ENCODE measurements at regions not wholly inside any gene's neighbourhood (a gene's known extent, or its start where the extent isn't known, plus 50 kb on each side); places are given as distances from the start of the nearest gene placed in this dataset.

- no peak for TF ChIP-seq CTCF (IDR thresholded peaks at IDR 0.05)
- no peak overlapping the region for H3K4me3 ChIP-seq
- no peak for DNase-seq (ENCODE audit: low spot score)
- no peak overlapping the region for H3K27ac ChIP-seq
Observed at GRCh38 chr2:238587776-238588660, 161.3 kb downstream of the ASB1 start.

GRCh38 chr2:238589591-238590460 is 163.1 kb downstream of the ASB1 start:
- H3K4me3 ChIP-seq: no peak overlapping the region
- H3K27ac ChIP-seq: no peak overlapping the region
- DNase-seq (ENCODE audit: low spot score): no peak
- TF ChIP-seq CTCF (IDR thresholded peaks at IDR 0.05): no peak

- Histone ChIP-seq H3K27ac (no peak overlapping the region), H3K4me3 (no peak overlapping the region)
- no peak for TF ChIP-seq CTCF (IDR thresholded peaks at IDR 0.05)
- no peak for DNase-seq (ENCODE audit: low spot score)
Observed at GRCh38 chr2:238591732-238592131, 165.0 kb downstream of the ASB1 start.

GRCh38 chr2:238593236-238593635 is 166.5 kb downstream of the ASB1 start:
- DNase-seq (ENCODE audit: low spot score): no peak
- H3K27ac ChIP-seq: no peak overlapping the region
- no peak for TF ChIP-seq CTCF (IDR thresholded peaks at IDR 0.05)

GRCh38 chr2:238593678-238594077 is 167.0 kb downstream of the ASB1 start:
- no peak for DNase-seq (ENCODE audit: low spot score)
- TF ChIP-seq CTCF (IDR thresholded peaks at IDR 0.05): no peak
- Histone ChIP-seq H3K27ac (no peak overlapping the region), H3K4me3 (no peak overlapping the region)

More at GRCh38 chr2:238593236-238593635, 166.5 kb downstream of the ASB1 start:
- H3K4me3 ChIP-seq: no peak overlapping the region

- Histone ChIP-seq H3K4me3 (no peak overlapping the region), H3K27ac (no peak overlapping the region)
- TF ChIP-seq CTCF (IDR thresholded peaks at IDR 0.05): no peak
- DNase-seq (ENCODE audit: low spot score): no peak
Observed at GRCh38 chr2:238594796-238595749, 168.3 kb downstream of the ASB1 start.

Measured in coronary artery (tissue), 2 donors.